GM18499 (cell line): ENCODE measurements at regions not wholly inside any gene's neighbourhood (a gene's known extent, or its start where the extent isn't known, plus 50 kb on each side); places are given as distances from the start of the nearest gene placed in this dataset.
"Not testable (repeated sequence)": the region's sequence is repeated elsewhere in the genome, so short reads cannot be mapped to it uniquely, and the experiment has no call there.

ENCODE experiments used
- ATAC-seq: cut with Tn5 transposase; IDR thresholded peaks from one replicate; pipeline ENCODE4 v1.9.1; 2021; ENCODE audit warnings: moderate number of reproducible peaks; ENCODE audit not compliant: insufficient read depth, unreplicated experiment

DNA sequence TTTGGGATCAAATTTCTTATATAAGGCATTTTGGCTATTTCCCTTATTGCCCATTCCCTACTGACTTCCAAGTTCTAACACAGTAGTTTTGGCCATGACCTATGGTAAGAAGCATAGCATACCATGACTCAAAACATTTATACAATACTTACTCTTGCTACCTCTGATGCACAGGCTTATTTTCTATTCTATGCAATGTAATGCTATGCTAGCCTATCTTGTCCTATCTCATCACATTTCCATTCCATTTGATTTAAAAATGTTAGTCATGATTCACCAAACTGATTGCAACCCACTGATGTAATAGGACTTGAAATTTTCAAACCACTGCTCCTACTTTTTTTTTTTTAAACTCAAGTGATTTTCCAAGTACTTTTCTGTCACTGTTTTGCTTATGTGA is 658.5 kb downstream of the TYW1 start:
- no peak for ATAC-seq

DNA sequence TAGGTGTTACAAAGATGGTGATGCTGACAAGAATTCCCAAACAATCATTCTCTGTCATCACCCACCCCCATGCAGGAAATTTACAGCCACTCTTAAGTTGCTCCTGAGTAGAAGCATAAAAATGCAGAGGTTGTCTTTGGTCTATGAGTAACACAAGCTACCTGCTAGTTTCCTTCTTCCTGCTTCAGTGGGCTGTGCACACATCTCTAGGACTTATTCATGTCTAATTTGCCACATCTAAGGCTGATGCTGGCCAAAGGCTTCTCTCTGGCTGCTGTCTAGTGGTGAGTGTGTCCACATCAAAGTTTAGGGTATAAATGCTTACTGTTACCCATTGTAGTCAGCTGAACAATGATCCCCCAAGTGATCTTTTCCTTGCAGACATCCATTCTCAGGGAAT is 662.5 kb downstream of the TYW1 start:
- ATAC-seq, result no peak

DNA sequence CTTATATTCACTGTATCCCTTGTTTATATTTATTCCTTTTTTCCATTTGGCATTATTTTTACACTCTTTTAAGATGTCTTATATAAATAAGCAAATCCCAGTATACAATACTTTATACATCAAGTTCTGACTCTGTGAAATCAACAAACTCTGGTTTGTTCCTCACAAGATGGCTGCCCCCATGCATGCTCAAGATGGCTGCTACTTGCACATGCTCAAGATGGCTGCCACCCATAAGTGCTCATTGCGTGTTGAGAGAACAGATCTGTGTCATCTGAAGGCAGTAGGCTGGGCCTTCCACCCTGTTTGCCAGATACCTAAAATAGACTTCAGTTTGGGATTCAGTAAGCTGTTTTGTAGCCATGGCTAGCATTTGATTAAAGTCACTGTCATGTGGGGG is 666.2 kb downstream of the TYW1 start:
- no peak for ATAC-seq

DNA sequence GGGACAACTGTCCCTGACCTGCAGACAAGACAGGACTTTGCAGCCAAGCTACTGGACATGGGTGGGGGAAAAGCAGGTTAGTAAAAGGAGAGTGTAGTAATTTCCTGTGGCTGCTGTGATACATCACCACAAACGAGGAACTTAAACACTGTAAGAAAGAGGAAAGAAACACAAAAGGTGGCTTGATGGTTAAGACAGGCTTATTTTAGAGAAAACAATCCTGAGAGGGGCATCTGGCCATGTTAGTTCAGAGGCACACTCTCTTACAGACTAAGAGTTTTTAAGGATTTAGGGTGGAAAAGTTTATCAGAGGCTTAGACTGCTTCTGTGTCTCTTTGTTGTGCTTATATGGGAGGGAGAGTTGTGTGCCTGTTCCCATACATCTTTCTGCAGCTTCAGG is 667.0 kb downstream of the TYW1 start:
- no peak for ATAC-seq

DNA sequence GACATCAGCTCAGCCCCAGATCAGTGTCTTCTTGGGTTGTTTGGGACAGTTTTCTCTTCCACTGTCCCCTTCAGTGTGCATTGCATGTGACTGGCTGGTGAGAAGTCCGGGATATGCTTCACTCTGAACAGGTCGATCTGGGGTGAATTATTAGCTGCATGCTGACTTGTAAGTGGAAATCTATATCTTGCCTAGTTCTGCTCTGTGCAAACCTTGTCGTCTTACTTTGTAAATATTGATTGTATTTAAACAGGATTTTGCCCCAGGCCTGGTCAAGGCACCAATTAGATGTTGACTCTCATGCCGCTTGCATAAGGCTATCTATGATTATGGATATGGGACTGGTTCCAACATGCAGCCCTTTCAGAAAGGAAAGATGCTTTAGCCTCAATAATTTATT is 669.7 kb downstream of the TYW1 start:
- not testable (repeated sequence) for ATAC-seq

DNA sequence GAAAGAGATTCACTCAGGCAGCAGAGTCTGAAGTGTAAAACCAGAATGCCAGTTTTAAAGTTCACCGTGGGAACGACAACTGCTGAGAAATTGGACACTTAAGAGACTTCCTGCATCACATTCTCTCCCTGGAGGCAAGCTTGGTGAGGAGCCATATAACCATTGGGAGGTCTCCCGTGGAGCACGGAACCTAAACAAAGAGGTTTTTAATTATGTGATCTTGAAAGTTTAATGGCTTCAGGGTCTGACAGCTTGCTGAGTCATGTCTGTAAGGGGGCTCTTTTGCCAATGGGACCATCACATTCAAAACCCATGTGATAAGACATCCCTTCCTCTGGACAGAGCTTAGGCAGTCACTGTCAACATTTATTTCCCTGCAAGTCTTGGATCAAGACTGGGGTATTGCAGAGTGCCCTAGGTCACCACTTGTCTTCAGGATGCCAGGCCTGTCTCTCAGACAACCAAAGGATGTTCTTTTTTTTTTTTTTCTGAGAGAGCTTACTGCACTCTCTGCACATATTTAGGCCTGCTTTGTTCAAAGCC is 674.4 kb downstream of the TYW1 start:
- no peak for ATAC-seq

DNA sequence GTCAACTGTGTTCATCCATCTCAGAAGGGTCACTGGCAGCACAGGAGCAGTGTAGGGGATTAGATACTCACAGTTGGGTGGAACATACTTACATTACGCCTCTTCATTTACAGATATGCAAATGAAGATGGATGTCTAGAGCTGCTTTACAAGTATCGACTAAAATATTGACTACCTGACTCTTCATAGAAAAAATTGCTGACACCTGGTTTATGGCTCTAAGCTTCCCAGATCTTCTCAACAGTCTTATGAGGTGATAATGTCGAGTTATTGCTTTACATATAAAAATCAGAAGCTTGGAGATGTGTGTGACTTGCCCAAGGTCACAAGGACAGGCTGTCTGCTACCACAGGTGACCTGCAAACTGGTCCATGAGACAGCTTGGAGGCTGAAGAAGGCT is 677.2 kb downstream of the TYW1 start:
- ATAC-seq, result no peak

DNA sequence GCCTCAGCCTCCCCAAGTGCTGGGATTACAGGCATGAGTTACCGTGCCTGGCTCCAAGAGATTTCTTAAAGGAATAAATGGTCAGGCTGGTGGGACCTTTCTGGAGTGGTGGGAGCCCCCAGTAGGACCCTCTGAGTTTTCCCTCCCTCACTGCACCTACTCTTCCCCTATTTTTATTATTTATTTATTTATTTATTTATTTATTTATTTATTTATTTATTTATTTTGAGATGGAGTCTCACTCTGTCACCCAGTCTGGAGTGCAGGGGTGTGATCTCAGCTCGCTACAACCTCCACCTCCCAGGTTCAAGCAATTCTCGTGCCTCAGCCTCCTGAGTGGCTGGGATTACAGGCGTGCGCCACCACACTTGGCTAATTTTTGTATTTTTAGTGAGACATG is 678.2 kb downstream of the TYW1 start:
- ATAC-seq, result not testable (repeated sequence)

DNA sequence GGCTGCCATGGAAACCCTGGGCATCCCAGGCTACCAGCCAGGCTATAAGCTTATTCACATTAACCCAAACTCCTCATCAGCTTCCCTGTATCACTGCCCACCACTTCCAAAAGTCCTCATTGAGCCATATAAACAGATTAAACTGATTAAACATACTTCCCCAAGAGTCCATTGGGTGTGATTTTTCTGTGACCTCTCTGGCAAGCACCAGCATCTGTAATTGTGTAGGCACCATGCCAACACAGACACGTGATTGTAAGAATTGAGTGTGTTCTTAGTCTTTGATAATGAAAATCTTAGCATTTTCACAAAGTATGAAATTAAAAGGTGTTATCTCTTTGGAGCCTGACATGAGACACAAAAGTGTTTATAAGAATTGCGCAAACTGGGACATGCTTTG is 679.3 kb downstream of the TYW1 start:
- no peak for ATAC-seq

DNA sequence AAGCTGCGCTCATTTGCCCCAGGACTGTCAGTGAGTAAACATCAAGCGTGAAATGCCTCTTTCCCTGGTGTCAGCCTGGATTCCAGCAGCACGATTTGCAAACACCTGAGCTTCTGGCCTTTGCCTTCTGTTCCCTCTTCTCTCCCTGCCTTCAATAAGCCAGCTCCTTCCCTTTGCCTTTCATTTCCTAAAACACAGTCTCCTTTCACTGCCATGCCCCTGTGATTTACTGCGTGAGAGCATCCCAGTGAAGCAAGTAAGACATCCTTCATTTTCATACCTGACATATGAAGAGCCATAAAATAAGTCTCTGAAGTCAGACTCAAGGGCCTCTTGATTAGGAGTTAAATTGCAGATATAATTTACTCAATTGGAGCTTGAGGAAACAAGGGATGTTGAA is 681.8 kb downstream of the TYW1 start:
- ATAC-seq, result no peak

DNA sequence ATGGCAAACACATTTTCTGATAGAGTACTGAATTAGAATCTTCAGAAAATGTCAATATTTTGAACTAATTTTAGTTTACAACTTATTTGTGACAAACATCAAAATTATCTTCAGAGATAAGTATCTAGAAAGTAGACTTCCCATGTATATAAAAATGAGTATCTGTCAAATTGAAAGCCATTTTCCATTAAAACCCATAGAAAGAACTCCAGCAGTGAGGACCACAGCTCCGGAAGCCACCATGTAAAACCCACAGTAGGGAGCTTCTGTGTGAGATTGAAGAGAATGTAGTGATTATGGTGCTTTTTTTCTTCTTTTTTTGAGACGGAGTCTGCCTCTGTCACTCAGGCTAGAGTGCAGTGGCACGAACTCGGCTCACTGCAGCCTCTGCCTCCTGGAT is 687.0 kb downstream of the TYW1 start:
- ATAC-seq, result no peak

DNA sequence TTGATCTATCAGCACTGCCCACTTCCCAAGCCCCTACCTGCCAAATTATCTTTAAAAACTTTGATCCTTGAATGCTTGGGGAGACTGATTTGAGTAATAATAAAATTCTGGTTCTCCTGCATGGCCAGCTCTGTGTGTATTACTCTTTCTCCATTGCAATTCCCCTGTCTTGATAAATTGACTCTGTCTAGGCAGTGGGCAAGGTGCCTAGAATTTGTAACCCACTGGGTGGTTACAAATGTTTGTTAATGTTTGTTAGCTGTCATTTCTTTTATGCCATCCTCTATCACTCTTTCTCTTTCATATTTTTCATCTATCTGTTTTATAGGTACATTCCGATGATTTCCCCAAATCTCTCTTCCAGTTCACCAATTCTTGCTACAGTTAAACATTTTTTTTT is 694.1 kb downstream of the TYW1 start:
- ATAC-seq, result no peak

DNA sequence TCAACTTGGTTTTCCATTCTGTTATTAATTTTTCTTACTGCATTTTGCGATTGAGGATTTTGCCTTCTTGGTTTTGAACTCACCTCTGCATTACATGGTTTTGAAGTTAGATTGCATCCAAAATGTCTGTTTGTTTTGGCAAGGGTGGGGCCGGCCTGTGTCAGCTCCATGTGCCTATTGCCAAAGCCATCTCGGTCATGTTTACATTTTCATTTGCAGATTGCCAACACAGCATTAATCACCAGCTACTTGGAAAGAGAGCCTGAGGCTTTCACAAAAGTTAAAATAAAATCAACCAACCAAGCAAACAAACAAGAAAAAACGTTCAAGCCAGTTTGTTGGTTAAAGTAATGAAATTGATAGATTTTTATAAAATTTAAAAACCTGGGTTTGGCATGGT is 695.8 kb downstream of the TYW1 start:
- no peak for ATAC-seq

DNA sequence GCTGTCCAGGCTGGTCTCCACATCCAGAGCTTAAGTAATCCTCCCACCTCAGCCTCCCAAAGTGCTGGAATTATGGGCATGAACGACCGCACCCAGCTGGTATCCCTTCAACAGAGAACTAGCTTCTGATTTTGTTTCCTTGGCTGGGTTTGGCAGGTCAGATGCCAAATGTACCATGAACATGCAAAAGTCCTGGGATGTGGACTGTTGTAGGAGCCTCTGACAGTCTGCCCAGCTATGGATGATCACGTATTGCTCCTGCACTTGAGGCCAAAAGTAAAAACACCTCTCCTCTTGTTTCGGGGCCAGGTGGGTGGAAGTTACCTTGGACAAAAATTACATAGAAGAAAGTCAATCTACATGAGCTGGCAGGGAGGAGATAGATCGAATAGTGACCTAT is 699.5 kb downstream of the TYW1 start:
- ATAC-seq, result no peak

DNA sequence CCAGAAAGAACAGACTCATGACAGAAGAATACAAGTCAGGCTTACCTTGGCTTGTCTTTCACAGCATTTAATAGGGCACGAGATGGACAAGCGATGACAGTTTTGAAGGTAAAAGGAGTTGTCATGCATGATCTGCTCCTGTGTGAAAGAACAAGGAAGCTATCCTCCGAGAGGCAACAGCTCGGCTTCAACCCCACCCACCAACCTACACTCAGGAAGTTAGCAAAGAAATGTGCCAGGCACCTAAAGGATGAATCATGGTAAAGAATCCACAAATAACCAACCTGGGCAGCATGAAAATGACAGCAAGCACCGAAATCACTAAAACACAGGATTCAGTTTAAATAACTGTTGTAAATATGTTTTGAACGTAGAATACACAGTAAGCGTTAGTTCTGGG is 700.2 kb downstream of the TYW1 start:
- ATAC-seq, result no peak

DNA sequence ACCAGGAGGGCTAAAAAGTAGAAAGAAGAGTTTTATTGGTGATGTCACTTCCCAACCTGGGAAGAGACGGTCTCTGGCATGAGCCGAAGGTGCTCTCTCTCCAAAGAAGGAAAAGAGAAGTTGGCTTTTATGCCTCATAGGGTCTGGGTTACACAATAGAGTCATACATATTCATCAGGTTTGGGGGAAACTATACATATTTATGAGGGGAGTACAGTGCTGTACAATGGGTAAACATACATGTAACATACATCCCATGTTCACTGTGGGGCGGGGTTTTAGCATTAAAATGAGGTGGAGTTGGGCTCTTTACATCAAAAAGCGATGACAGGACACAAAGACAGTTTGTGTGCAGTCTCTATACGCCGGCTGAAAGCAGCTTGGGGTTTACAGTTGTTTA is 701.7 kb downstream of the TYW1 start:
- ATAC-seq, result no peak

DNA sequence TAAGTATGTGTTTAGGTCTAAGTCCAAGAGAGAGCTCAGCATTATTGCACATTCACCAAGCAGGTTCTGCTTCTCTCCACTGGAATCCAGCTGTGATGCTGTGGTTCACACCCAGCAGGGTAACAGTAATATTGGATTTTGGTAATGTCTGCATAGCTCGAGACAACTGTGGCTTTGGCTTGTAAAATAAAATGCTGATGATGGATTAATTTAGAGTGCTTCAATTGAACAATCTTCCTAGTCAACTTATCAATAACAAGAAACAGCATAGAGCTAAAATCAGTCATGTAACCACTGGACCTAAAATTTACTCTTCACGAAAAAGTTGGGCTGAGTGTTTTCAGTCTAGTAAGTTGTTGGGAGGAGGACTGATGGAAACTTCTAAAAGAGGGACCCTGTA is 709.2 kb downstream of the TYW1 start:
- ATAC-seq, result no peak

DNA sequence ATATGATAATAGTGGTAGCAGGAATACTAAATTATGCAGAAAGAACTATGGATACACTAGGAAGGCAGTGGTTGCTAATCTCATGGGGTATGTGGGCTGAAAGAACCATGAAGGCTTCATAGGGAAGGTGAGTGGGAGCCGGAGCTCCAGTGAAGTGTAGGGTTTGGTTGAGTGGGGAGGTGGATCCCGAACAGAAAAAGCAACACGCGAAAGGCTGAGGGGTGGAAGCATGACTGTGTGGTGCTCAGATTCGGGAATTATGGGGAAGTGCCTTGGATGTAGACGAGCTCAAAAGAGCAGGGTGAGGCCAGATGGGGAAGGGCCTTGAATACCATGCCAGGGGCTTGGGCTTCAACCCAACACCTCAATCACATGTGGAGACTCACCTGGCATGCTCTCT is 715.1 kb downstream of the TYW1 start:
- ATAC-seq, result no peak

DNA sequence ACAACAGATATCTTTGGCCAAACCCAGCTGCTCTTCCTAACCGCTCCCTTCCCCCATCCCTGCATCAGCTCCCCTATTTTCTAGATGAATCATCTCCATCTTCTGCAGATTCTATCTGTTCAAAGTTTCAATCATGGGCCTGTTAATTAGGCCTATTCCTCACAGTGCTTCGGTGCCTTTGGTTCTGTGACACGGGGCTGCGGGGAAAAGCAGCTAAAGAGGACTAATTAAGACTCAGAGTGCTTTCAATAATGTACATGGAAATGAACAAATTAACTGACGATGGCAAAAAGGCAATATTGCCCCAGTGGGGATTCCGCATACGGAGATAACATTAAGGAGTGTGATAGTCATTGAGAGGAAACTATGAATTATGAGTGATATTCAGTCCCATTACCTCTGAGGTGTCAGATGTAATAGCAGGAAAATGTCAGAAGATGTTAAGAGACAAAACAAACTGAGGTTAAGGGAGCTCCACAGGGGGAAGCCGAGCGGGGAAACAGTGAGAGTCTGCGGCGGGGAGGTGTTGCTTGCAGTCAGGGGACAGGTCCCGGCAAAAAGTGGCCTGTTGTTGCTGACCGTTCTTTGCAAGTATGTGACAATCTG is 716.9 kb downstream of the TYW1 start:
- no peak for ATAC-seq

DNA sequence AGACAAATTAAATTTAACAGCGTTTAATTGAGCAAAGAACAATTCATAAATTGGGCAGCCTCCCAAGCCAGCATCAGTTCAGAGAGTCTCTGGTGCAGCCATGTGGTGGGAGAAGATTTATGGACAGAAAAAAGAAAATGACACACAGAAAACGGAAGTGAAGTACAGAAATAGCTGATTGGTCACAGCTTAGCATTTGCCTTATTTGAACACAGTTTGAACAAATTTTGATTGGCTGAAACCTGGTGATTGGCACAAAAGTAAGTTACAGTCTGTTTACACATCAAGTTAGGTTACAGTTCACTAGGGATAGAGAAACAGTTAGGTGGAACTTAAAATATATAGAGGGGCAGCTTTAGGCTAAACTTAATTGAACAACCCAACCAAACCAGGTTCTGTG is 720.1 kb downstream of the TYW1 start:
- no peak for ATAC-seq

DNA sequence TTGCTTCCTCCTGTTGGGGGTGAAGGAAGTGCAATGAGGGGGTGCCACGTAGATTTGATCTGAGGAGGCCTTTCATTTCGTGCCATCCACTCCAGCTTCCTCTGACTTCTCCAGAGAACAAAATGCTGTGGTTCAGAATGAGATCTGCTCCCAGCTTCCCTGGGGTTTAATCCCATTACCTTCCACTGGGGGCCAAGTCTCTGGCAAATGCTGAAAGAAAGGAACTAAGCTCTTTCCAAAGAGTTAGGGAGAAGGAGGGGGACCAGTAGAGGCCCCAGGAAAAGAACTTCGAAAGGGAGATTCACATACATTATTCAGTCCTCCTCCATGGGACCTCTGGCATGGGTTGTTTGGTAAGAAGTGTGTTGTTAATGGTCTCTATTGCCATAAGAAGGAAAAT is 727.0 kb downstream of the TYW1 start:
- ATAC-seq, result no peak

DNA sequence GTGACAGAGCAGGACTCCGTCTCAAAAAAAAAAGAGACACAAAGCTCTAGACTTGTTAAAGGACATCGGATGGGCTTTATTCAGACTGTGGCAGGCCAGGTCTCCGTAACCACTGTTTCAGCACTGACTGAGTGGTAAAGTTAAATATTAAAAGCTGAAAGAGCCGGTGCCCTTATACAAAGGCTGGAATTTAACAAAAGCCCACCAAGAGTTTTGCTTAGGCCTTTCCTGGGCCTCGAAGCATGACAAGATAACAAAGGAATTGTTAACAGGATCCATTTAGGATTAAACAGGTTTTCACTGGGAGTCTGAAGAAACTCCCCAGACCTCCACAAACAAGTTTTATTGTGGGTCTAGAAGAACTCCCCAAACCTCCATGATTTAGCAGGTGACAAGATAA is 727.8 kb downstream of the TYW1 start:
- no peak for ATAC-seq

DNA sequence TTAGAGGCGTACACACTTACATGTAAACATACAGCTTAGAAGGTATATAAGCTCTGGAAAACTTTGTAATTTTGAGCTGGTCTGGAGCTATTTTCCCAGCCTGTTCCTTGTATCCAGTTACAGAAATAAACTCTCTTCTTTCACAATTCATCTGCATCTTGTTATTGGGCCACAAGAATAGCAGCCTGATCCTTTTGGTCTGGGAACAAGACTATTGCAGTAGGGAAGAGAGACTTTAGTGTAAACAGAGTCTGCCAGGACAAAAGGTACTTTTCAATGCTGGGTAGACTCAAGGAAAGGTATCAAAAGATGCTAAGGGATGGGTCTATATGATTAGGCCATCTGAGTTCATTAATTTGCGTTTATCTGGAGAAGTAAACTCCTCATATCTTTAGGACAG is 728.3 kb downstream of the TYW1 start:
- ATAC-seq, result no peak
